Spleen (tissue), 11 donors: ENCODE measurements at regions not wholly inside any gene's neighbourhood (a gene's known extent, or its start where the extent isn't known, plus 50 kb on each side); places are given as distances from the start of the nearest gene placed in this dataset.

Experiments used
- DNase-seq: peaks from one replicate; pipeline ENCODE4 v3.0.0-alpha.2; 2020
- H3K27ac ChIP-seq, 8 donors: fragments of 200-600 bp; sonication (generic) in 7 of 8; 1 replicate in 4 of 8; 2 replicates in 4 of 8; pipeline versions ENCODE4 v1.5.0 to v1.8.0; 2016 to 2021; ENCODE audit warnings: inconsistent platforms in 4 of 8, mild to moderate bottlenecking in 4 of 8, moderate library complexity in 1 of 8
- H3K27me3 ChIP-seq, 7 donors: fragments of 200-600 bp; sonication (generic) in 6 of 7; replicated peaks in 1 of 7; 1 replicate in 4 of 7; 2 replicates in 3 of 7; pipeline versions ENCODE4 v1.5.0 to v1.8.0; 2016 to 2021; ENCODE audit warnings: inconsistent platforms in 3 of 7, mild to moderate bottlenecking in 1 of 7
- H3K36me3 ChIP-seq, 6 donors: fragments of 200-600 bp; sonication (generic) in 5 of 6; 1 replicate in 4 of 6; 2 replicates in 2 of 6; pipeline versions ENCODE4 v1.5.0 to v1.8.0; 2016 to 2021; ENCODE audit warnings: inconsistent platforms in 2 of 6
- H3K4me1 ChIP-seq, 6 donors: fragments of 200-600 bp; sonication (generic) in 5 of 6; 1 replicate in 3 of 6; 2 replicates in 3 of 6; pipeline versions ENCODE4 v1.5.0 to v1.8.0; 2016 to 2021; ENCODE audit warnings: inconsistent platforms in 3 of 6
- H3K4me3 ChIP-seq, 8 donors: fragments of 200-600 bp; sonication (generic) in 7 of 8; 1 replicate in 4 of 8; 2 replicates in 4 of 8; pipeline versions ENCODE4 v1.5.0 to v1.8.0; 2016 to 2021; ENCODE audit warnings: inconsistent platforms in 4 of 8, mild to moderate bottlenecking in 4 of 8, moderate library complexity in 2 of 8
- H3K9me3 ChIP-seq, 8 donors: fragments of 200-600 bp; sonication (generic) in 7 of 8; 1 replicate in 4 of 8; 2 replicates in 4 of 8; pipeline versions ENCODE4 v1.5.0 to v1.8.0; 2016 to 2021; ENCODE audit warnings: inconsistent platforms in 4 of 8
- POLR2A ChIP-seq, 3 donors: fragments of 450-650 bp; IDR thresholded peaks; one replicate each; pipeline ENCODE4 v1.5.1; 2017; ENCODE audit warnings: antibody characterized with exemption in 3 of 3, mild to moderate bottlenecking in 1 of 3
- POLR2AphosphoS5 ChIP-seq, 3 donors: sonication (generic); formaldehyde crosslinking; IDR thresholded peaks; one replicate each; pipeline ENCODE4 v1.5.1; 2017; ENCODE audit warnings: antibody characterized with exemption in 3 of 3
- WGBS, 5 donors: extraction: QIAGEN DNeasy Blood & Tissue Kit in 3 of 5; methylation state at CpG; one replicate each; pipeline versions ENCODE4 v1.1.5 to v1.1.7; 2013 to 2018; 5-methylcytosine and 5-hydroxymethylcytosine counted together
- intact Hi-C: fragments of 100-400 bp; cut with DNase I; formaldehyde crosslinking; loops from one replicate; pipeline ENCODE4 v1.15.0; 2023; ENCODE audit warnings: low total_unique reads
- TF ChIP-seq, protein P1 (sequence below), 11 experiments: fragments of 200-600 bp in 7 of 11; fragments of 450-650 bp in 4 of 11; sonication (generic) in 4 of 11; IDR thresholded peaks in 8 of 11; conservative IDR thresholded peaks in 3 of 11; 1 replicate in 7 of 11; 2 replicates in 4 of 11; pipeline versions ENCODE4 v1.4.0 to v1.8.0; 2016 to 2021; ENCODE audit warnings: antibody characterized with exemption in 11 of 11, inconsistent platforms in 4 of 11, mild to moderate bottlenecking in 1 of 11
- donor health status: healthy with polysubstance abuse.
- donor health status: DM: no; HTN: no; CAD: no; lungs with moderate emphysema.
- donor health status: DM: no; HTN: no; CAD: no.
- donor health status: Bipolar disorder and iron deficiency.
- donor health status: healthy.
- donor health status: DM: no; HTN: no; CAD: no.
- donor health status: DM: yes; HTN: yes; CAD: no.

DNA sequence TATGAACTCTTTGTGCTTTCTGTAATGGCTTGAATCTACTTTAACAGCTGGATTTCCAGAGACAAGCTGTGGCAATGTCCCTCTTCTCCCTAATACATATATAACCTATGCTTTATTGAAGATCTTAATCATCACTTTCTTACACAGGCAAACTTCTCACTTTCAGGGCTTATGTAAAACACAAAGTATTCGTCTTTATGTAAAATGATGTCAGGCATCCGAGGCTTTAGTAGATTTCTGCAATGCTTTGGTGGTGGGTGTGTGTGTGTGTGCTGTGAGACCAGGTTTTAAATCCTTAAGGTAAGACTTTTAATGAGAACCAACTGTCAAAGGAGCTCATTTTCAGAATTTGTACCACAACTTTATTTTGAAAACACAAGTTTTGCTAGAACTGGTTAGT lies 70.0 kb upstream of the HMGA2 start:
- Histone ChIP-seq H3K4me3 (no peak overlapping the region), H3K27me3 (peaks cover 0 to 3% (median 0%) of the 10 kb centered on the region in 7 donors), H3K36me3 (no peaks in the 10 kb centered on the region), H3K27ac (no peak overlapping the region), H3K4me1 (no peaks in the 10 kb centered on the region), H3K9me3 (no peaks in the 10 kb centered on the region)
- intact Hi-C loops, result no loop called here
- TF ChIP-seq POLR2AphosphoS5 (IDR thresholded peaks at IDR 0.05) (no peak), POLR2A (IDR thresholded peaks at IDR 0.05) (no peak)
- TF ChIP-seq, protein P1, sequence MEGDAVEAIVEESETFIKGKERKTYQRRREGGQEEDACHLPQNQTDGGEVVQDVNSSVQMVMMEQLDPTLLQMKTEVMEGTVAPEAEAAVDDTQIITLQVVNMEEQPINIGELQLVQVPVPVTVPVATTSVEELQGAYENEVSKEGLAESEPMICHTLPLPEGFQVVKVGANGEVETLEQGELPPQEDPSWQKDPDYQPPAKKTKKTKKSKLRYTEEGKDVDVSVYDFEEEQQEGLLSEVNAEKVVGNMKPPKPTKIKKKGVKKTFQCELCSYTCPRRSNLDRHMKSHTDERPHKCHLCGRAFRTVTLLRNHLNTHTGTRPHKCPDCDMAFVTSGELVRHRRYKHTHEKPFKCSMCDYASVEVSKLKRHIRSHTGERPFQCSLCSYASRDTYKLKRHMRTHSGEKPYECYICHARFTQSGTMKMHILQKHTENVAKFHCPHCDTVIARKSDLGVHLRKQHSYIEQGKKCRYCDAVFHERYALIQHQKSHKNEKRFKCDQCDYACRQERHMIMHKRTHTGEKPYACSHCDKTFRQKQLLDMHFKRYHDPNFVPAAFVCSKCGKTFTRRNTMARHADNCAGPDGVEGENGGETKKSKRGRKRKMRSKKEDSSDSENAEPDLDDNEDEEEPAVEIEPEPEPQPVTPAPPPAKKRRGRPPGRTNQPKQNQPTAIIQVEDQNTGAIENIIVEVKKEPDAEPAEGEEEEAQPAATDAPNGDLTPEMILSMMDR (IDR thresholded peaks at IDR 0.05 in 8 of 11, conservative IDR thresholded peaks at IDR 0.05 in 3 of 11), result no peak
- DNase-seq, result no peak
- 81 to 93% (median 85%) methylated on average over 2 of the region's 2 CpGs for WGBS, 5 donors

DNA sequence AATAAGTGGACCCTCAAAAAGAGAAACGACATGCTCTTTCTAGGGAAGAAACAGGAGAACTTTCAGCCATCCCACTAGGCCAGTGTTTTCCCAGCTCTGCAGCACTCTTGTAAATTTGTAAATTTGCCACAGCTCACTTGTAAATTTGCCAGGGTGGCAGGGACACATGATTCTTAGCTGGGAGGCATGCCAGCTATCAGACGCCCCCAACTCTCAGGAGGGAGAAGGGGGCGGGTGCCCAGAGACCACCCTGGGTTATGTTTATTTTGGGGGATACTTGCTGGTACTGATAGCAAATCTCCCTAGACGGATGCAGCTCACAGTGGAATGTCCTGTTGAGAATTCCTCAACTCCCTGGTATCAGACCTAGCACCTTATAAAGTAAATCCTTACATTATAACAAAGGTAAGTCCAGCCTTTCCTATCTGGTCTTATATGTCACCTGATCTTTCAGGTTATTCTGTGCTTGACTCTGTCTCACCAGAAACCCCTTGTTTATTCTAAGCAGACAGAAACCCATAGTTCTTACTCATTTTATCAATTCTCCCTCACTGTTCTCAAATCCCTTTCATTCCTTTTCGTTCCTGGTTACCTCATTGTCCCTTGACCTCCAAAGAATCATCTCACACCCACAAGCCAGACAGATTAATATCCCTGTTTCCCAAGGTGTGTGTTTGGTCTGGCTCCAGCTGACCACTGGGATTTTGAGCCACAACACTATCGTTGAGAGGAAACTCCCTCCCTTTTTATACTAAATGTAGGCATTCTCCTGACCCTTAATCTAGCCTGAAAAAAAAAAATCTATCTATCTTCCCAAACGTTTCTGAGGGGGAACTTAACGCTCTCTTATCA lies 69.3 kb upstream of the HMGA2 start:
- intact Hi-C loops, result no loop called here
- TF ChIP-seq POLR2AphosphoS5 (IDR thresholded peaks at IDR 0.05) (no peak), POLR2A (IDR thresholded peaks at IDR 0.05) (no peak)
- TF ChIP-seq, protein P1 (IDR thresholded peaks at IDR 0.05 in 8 of 11, conservative IDR thresholded peaks at IDR 0.05 in 3 of 11), result no peak
- no peaks in the 10 kb centered on the region for H3K36me3 ChIP-seq
- peaks cover 0 to 3% (median 0%) of the 10 kb centered on the region in 7 donors for H3K27me3 ChIP-seq
- no peak overlapping the region for H3K27ac ChIP-seq
- no peak overlapping the region for H3K4me3 ChIP-seq
- H3K9me3 ChIP-seq, result no peaks in the 10 kb centered on the region
- DNase-seq, result no peak
- H3K4me1 ChIP-seq, result no peaks in the 10 kb centered on the region
- 45 to 75% (median 64%) methylated on average over 8 of the region's 8 CpGs for WGBS, 5 donors

DNA sequence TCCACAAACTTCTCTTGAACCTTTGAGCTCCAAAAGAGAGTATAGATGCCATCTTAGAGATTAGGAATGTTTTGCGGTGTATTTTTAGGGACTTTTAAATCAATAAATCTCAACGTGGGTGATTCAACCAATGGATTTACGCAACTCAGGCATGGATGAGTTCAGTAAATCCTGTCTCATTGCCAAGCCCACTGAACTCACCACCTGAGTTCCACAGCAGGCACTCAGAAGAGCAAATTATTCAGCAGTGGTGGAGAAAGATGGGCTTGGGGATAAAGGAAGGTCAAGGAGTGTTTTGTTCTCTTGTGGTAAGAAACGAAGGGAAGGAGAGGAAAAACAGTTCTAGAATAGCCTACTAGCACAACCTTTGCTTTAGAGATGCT lies 68.7 kb upstream of the HMGA2 start:
- Histone ChIP-seq H3K4me1 (no peaks in the 10 kb centered on the region), H3K27ac (no peak overlapping the region), H3K9me3 (no peaks in the 10 kb centered on the region), H3K4me3 (no peak overlapping the region), H3K36me3 (no peaks in the 10 kb centered on the region), H3K27me3 (peaks cover 0 to 3% (median 0%) of the 10 kb centered on the region in 7 donors)
- DNase-seq, result no peak
- intact Hi-C loops, result no loop called here
- TF ChIP-seq, protein P1 (IDR thresholded peaks at IDR 0.05 in 8 of 11, conservative IDR thresholded peaks at IDR 0.05 in 3 of 11), result no peak
- TF ChIP-seq POLR2A (IDR thresholded peaks at IDR 0.05) (no peak), POLR2AphosphoS5 (IDR thresholded peaks at IDR 0.05) (no peak)
- WGBS, 5 donors, result 46 to 84% (median 77%) methylated on average over 4 of the region's 4 CpGs

DNA sequence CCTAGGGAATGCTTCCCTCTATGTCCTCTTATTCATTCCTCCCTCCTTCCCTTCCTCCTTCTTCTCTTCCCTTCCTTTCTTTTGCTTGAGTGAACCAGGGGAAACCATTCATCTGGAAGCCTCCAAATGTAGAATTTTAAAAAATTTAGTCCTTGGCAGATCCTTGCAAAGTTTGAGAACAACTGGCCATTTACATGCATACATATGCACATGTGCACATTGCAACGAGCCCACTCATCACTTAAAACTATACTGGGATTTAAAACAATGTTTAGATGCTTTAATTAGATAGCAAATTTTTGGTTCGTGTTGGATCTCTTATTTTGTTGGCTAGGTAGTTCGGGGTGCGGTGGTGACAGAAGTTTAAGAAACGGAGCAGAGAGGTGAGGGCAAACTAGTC lies 68.0 kb upstream of the HMGA2 start:
- no peak for DNase-seq
- intact Hi-C loops, result no loop called here
- Histone ChIP-seq H3K9me3 (no peaks in the 10 kb centered on the region), H3K27me3 (peaks cover 0 to 5% (median 0%) of the 10 kb centered on the region in 7 donors), H3K27ac (no peak overlapping the region), H3K4me1 (no peaks in the 10 kb centered on the region), H3K4me3 (no peak overlapping the region), H3K36me3 (no peaks in the 10 kb centered on the region)
- TF ChIP-seq POLR2AphosphoS5 (IDR thresholded peaks at IDR 0.05) (no peak), POLR2A (IDR thresholded peaks at IDR 0.05) (no peak)
- TF ChIP-seq, protein P1 (IDR thresholded peaks at IDR 0.05 in 8 of 11, conservative IDR thresholded peaks at IDR 0.05 in 3 of 11), result no peak
- 88 to 92% (median 89%) methylated on average over 5 of the region's 5 CpGs for WGBS, 5 donors
